Stimulated activated naive CD4-positive, alpha-beta T cell treated with Interleukin-2 at 50 U/mL for 16 hours (primary cell): ENCODE measurements at regions not wholly inside any gene's neighbourhood (a gene's known extent, or its start where the extent isn't known, plus 50 kb on each side); places are given as distances from the start of the nearest gene placed in this dataset.

Experiments
- DNase-seq: peaks from one replicate; lab custom pipeline; 2025; lab: John Stamatoyannopoulos, UW

- no peak for DNase-seq
These were observed 681.0 kb upstream of the GJE1 start for GRCh38 chr6:141451511-141452353.

GRCh38 chr6:141451181-141451510 is 681.6 kb upstream of the GJE1 start:
- DNase-seq, result no peak

DNA sequence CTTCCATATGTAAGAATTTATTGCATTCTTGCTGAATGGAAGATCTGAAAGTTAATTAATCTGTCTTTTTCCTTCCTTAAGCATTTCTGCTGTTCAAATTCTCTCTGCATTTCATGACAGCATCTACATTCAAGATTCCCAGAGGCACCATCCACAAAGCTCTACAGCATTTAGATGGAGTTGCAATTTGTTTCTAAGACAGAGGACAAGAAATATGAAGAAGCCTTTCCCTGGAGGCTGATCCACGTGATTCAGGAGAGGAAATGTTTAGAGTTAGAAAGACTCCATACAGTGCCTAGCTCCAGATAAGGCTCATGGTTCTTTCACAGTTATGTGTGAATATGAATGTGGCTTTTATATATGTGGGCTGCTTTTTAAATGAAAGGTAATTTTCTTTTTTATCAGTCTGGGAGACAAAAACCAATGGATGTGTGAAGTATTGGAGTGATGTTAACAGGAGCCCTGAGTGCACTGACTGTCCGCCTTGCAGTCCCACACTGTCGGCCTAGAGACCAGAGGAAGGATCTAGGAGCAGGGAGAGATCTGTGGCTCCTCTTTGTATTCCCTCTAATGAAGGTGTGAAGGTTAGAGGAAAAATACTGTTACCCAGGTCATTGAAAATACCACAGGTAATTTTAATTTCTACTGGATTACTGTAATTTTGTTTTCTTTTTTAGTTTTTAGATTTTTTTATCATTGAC is 686.6 kb upstream of the GJE1 start:
- no peak for DNase-seq

DNA sequence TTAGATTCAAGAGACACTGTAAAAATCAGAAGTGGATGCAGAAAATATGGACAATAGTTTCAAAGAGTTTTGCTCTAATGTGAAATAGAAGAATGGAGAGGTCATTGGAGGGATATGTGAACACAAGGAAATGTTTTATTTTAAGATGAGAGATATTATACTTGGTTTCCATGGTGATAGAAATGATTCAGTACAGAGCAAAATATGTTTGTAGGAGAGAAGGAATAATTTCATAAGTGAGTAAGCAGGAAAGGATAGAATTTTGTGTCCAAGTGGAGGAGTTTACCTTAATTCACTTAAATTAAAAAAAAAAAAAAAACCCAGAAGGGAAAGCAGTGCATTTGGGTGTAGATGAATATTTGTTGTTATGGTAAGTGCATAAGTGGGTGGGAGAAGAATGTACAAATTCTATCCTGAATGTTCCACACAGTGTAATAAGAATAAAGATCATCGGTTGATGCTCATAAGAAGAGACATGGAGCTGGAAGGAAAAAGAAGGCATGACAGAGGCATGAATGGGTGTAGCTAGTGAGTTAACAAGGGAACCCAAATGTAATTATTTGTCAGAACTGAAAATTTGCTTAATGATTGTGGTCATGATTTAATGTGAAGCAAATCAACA is 688.9 kb upstream of the GJE1 start:
- DNase-seq, result no peak

DNA sequence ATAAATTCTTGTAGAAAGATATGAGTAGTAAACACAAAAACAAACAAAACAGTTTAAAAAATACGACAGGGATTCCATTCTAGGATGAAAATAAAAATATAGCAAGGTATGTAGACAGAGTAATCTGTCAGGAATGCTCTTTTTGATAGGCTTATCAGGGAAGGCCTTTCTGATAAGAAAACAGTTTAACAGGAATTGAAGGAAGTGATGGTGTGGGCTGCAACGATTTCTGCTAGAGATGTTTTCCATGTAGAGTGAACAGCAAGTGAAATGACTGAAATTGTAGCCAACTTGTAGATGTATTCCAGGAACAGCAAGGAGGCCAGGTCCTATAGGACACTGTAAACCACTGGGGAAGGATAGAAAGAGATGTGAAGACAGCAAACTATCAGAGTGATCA is 689.7 kb upstream of the GJE1 start:
- no peak for DNase-seq

- DNase-seq, result no peak
These were observed 693.2 kb upstream of the GJE1 start for GRCh38 chr6:141439513-141439912.

DNA sequence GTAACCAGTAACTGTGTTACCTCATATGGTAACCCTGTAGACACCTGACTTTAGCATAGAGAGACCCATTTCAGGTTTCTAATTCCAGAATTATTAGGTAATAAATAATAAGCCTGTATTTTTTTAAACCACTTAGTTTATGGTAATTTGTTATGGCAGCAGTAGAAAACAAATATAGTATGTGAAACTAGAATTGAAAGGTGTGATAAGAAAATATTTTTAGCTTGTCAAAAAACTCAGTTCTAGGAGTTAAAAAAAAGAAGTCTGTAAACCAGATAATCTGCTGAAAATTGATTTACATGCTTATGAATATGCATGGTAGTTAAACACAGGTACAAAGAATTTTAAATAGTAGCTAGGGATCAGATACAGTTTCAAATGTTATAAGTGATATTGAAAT is 695.0 kb upstream of the GJE1 start:
- no peak for DNase-seq

- no peak for DNase-seq
These were observed 695.7 kb upstream of the GJE1 start for GRCh38 chr6:141437011-141437410.

GRCh38 chr6:141426400-141426980 is 706.2 kb upstream of the GJE1 start:
- no peak for DNase-seq

- DNase-seq, result no peak
These were observed 711.3 kb upstream of the GJE1 start for GRCh38 chr6:141421378-141421777.

DNA sequence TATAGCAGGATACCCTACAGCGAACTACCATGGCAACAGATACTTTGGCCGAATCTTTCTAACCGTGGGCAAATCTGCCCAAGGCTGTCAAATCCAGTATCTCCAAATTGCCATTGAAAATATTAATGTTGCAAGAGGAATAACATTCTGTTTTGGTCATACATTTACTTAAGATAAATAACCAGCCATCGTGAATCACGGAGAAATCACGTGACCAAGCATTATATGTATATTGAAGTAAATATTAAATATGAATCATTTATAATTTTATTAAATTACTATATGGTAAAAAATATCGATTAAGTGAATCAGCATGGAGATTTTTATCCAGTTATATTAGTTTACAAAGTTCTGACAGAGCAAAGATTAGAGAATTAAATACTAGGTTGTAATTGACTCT is 714.6 kb upstream of the GJE1 start:
- DNase-seq, result no peak

DNA sequence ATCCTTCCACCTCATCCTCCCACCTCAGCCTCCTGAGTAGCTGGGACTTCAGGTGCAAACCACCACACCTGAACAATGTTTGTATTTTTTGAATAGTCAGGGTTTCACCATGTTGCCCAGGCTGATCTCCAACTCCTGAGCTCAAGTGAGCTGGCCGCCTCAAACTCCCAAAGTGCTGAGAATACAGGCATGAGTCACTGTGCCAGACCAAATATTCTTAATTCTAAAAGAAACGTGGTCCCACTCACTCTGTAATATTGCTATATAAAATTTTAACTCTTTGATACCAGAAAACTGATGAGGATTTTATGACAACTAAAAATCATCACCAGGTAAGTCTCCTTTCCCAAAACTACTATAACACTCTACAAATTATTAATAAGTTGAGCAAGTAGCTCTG is 716.8 kb upstream of the GJE1 start:
- DNase-seq, result no peak

- no peak for DNase-seq
These were observed 719.5 kb upstream of the GJE1 start for GRCh38 chr6:141413196-141413595.

DNA sequence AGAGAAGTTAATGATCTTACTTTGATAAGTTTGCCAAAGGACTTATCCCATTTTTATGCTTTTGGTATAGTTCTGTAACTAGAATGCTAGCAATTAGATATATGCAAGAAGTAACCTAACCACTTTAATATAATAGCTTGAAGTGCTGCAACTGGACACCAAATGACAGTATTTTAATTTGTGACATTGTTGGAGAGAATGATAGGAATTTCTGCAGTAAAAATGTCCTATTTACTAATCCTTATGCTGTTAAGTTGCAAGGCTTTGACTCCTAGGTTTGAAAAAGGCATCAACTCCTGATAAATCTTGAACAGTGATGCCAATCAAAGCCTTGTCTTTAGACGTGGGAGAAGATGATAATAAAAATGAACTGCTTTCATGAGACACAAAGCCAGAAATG is 726.0 kb upstream of the GJE1 start:
- DNase-seq, result no peak

DNA sequence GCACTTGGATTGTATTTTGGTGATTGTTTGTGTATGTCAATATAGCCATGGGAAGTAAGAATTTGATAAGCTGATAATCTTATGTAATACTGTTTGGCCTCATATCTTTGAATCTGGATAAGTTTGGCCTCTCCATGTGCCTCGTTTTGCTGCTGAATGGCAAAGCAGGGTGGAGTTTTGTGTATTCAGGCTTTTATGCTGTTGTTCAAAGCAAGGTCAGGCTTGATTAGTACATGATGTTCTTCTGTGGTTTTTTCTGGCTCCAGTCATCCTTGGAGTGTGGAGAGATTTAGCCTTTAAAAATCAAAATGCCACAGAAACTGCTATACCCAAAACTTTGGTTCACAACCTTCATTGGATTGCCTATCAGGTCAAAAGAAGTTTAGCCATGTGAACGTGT is 728.9 kb upstream of the GJE1 start:
- no peak for DNase-seq

GRCh38 chr6:141403103-141403502 is 729.6 kb upstream of the GJE1 start:
- DNase-seq, result no peak

- DNase-seq, result no peak
These were observed 730.2 kb upstream of the GJE1 start for GRCh38 chr6:141402489-141402888.

DNA sequence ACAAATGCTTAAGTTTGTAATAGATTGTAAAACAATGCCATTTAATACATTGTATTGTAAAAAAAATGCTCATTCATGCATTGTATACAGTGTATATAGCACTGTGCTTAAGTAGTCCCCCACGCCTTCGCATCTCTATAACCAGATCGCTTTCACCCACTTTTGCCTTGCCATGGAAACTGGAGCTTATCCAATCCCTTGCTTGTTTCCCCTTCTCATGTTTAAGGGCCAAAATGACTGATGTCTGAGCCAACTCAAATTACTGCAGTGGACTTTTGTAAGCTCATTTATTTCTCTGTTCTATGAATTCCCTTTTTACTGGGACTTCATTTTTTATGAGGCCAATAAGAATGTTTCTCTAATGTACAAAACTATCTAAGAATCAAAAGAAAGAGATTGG is 730.9 kb upstream of the GJE1 start:
- DNase-seq, result no peak

DNA sequence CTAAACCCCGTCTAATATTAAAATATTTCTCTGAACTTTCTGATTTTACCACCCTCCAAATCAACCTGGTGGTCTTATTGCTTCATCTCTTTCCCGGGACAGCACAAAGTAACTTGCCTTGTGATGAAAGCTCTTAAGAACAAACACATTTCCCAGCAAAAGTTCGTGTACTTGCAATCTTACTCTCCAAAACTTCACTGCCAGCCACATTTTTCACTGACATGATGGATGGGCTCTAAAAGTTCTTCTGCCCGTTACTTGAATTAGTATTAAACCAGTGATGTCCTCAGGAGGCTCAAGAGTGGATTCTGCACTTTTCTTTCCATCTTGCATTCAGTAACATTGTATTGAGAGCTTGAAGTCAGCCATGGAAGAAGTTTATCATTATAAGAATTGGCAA is 731.6 kb upstream of the GJE1 start:
- no peak for DNase-seq

DNA sequence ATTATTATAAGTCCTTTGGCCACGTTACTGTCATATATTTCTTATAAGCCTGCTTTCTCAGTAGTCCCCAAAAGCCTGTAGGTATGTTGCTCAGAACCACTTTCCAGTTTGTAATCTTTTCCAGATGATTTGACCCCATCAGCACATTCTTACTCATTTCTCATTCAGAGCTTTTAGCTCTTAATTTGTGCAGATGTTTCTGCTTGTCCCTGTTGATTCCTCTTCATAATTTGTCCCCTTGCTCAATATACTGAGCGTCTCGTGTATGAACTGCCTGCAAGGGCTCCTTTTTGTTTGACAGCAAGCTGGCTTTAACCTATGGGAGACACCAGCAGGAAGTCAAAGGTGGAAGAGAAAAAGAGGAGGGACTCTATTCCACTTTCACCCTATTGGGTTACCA is 733.8 kb upstream of the GJE1 start:
- DNase-seq, result no peak

- no peak for DNase-seq
These were observed 737.2 kb upstream of the GJE1 start for GRCh38 chr6:141395443-141396008.

DNA sequence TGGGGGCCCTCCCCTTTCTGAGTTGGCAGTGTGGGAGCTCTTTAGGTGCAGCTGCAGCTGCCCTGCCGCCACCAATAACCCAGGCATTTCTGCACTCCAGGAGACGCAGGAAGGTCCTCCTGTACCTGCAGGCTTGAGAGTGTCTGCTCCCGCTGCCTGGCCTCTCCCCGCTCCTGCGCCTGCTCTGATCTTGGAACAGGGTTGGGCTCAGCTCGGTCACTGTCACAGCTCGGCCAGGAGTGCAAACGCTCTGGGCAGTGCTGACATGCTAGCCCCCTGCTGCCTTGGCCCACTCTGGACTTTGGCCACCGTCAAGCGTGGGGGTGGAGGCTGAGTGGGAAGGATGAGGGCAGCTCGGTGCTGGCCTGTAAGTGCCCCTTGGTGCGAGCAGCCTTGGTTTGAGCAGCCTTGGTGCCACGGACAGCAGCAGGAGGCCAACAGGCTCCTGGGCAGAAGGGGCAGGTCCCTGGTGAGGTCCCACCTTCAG is 738.1 kb upstream of the GJE1 start:
- no peak for DNase-seq
